ENCODE measurements at regions not wholly inside any gene's neighbourhood (a gene's known extent, or its start where the extent isn't known, plus 50 kb on each side); places are given as distances from the start of the nearest gene placed in this dataset.

GRCh38 chr20:6482486-6482885 is 285.0 kb upstream of the BMP2 start:
- no peak overlapping the region for H3K4me3 Mint-ChIP-seq

GRCh38 chr20:6480328-6481200 is 286.9 kb upstream of the BMP2 start:
- Mint-ChIP-seq H3K27ac (no peak overlapping the region), H3K4me1 (ENCODE audit: low read depth) (no peaks in the 10 kb centered on the region), H3K4me3 (no peak overlapping the region), H3K36me3 (ENCODE audit: low read depth) (no peaks in the 10 kb centered on the region), H3K27me3 (no peaks in the 10 kb centered on the region), H3K9me3 (peaks cover 3% of the 10 kb centered on the region)
- TF ChIP-seq CTCF (IDR thresholded peaks at IDR 0.05), result no peak
- ATAC-seq (ENCODE audit: poor library complexity) (no peak), DNase-seq (no peak)
- H3K27me3 ChIP-seq (ENCODE audit: control insufficient read depth in 1 of 2, insufficient read depth in 2 of 2, low read length in 2 of 2), result no peaks in the 10 kb centered on the region
- no peaks in the 10 kb centered on the region for H3K4me1 ChIP-seq (ENCODE audit: insufficient read depth, low read length)
- H3K9me3 ChIP-seq (ENCODE audit: control insufficient read depth in 1 of 2, insufficient read depth in 1 of 2, low read length in 2 of 2), result no peaks in the 10 kb centered on the region
- no peaks in the 10 kb centered on the region for H3K36me3 ChIP-seq (ENCODE audit: insufficient read depth, low read length)
- no peak overlapping the region for H3K27ac ChIP-seq (ENCODE audit: low read depth in 1 of 2, low read length in 2 of 2)
- no peak overlapping the region for H3K4me3 ChIP-seq (ENCODE audit: low read length)
- POLR2A ChIA-PET, result interaction anchor here (0.6 kb wide), 1 partner anchor 502 kb away, joined by 3 read pairs; no protein-coding TSS in a partner anchor
- intact Hi-C loops (cut with DNase I, micrococcal nuclease), result no loop called here
- CTCF ChIA-PET, result no interaction called here

More at GRCh38 chr20:6482486-6482885, 285.0 kb upstream of the BMP2 start:
- H3K36me3 ChIP-seq (ENCODE audit: insufficient read depth, low read length), result no peaks in the 10 kb centered on the region
- no peak for TF ChIP-seq CTCF (IDR thresholded peaks at IDR 0.05)
- H3K9me3 ChIP-seq (ENCODE audit: control insufficient read depth in 1 of 2, insufficient read depth in 1 of 2, low read length in 2 of 2), result no peaks in the 10 kb centered on the region
- ChIA-PET POLR2A (no interaction called here), CTCF (no interaction called here)
- H3K27ac ChIP-seq (ENCODE audit: low read depth in 1 of 2, low read length in 2 of 2), result no peak overlapping the region
- DNase-seq (no peak), ATAC-seq (ENCODE audit: poor library complexity) (no peak)
- Mint-ChIP-seq H3K9me3 (peaks cover 3% of the 10 kb centered on the region), H3K4me1 (ENCODE audit: low read depth) (no peaks in the 10 kb centered on the region), H3K27ac (no peak overlapping the region), H3K27me3 (no peaks in the 10 kb centered on the region), H3K36me3 (ENCODE audit: low read depth) (no peaks in the 10 kb centered on the region)
- intact Hi-C loops (cut with DNase I, micrococcal nuclease), result no loop called here
- H3K4me3 ChIP-seq (ENCODE audit: low read length), result no peak overlapping the region
- H3K27me3 ChIP-seq (ENCODE audit: control insufficient read depth in 1 of 2, insufficient read depth in 2 of 2, low read length in 2 of 2), result no peaks in the 10 kb centered on the region
- no peaks in the 10 kb centered on the region for H3K4me1 ChIP-seq (ENCODE audit: insufficient read depth, low read length)

- Histone ChIP-seq H3K27me3 (ENCODE audit: control insufficient read depth in 1 of 2, insufficient read depth in 2 of 2, low read length in 2 of 2) (no peaks in the 10 kb centered on the region), H3K4me3 (ENCODE audit: low read length) (no peak overlapping the region), H3K4me1 (ENCODE audit: insufficient read depth, low read length) (no peaks in the 10 kb centered on the region), H3K27ac (ENCODE audit: low read depth in 1 of 2, low read length in 2 of 2) (no peak overlapping the region), H3K36me3 (ENCODE audit: insufficient read depth, low read length) (no peaks in the 10 kb centered on the region), H3K9me3 (ENCODE audit: control insufficient read depth in 1 of 2, insufficient read depth in 1 of 2, low read length in 2 of 2) (no peaks in the 10 kb centered on the region)
- no peak for TF ChIP-seq CTCF (IDR thresholded peaks at IDR 0.05)
- ChIA-PET POLR2A (no interaction called here), CTCF (no interaction called here)
- no peak for ATAC-seq (ENCODE audit: poor library complexity)
- H3K4me3 Mint-ChIP-seq, result no peak overlapping the region
- no peaks in the 10 kb centered on the region for H3K36me3 Mint-ChIP-seq (ENCODE audit: low read depth)
- DNase-seq, result no peak
- no peaks in the 10 kb centered on the region for H3K4me1 Mint-ChIP-seq (ENCODE audit: low read depth)
- H3K27ac Mint-ChIP-seq, result no peak overlapping the region
- H3K27me3 Mint-ChIP-seq, result no peaks in the 10 kb centered on the region
- H3K9me3 Mint-ChIP-seq, result peaks cover 8% of the 10 kb centered on the region
- intact Hi-C loops (cut with DNase I, micrococcal nuclease), result no loop called here
Observed at GRCh38 chr20:6473197-6473596, 294.3 kb upstream of the BMP2 start.
